ENCODE measurements at regions not wholly inside any gene's neighbourhood (a gene's known extent, or its start where the extent isn't known, plus 50 kb on each side); places are given as distances from the start of the nearest gene placed in this dataset.

GRCh38 chr1:55289042-55289441 lies 73.9 kb upstream of the USP24 start:
- DNase-seq (ENCODE audit: low spot score): no peak

- DNase-seq (ENCODE audit: low spot score): no peak
These were observed 73.1 kb upstream of the USP24 start for GRCh38 chr1:55288245-55288644.

GRCh38 chr1:55287723-55288122 lies 72.6 kb upstream of the USP24 start:
- DNase-seq (ENCODE audit: low spot score): no peak

- DNase-seq (ENCODE audit: low spot score): no peak
These were observed 71.9 kb upstream of the USP24 start for GRCh38 chr1:55286856-55287602.

GRCh38 chr1:55285834-55286233 lies 70.7 kb upstream of the USP24 start:
- DNase-seq (ENCODE audit: low spot score): no peak

GRCh38 chr1:55284856-55285255 lies 69.7 kb upstream of the USP24 start:
- no peak for DNase-seq (ENCODE audit: low spot score)

GRCh38 chr1:55282058-55282457 lies 66.9 kb upstream of the USP24 start:
- no peak for DNase-seq (ENCODE audit: low spot score)

- no peak for DNase-seq (ENCODE audit: low spot score)
These were observed 65.6 kb upstream of the USP24 start for GRCh38 chr1:55280731-55281130.

GRCh38 chr1:55279627-55280026 lies 64.5 kb upstream of the USP24 start:
- DNase-seq (ENCODE audit: low spot score): no peak

GRCh38 chr1:55278378-55278777 lies 63.2 kb upstream of the USP24 start:
- DNase-seq (ENCODE audit: low spot score): no peak

- peak; percentile 81 for DNase-seq (ENCODE audit: low spot score)
These were observed 62.4 kb upstream of the USP24 start for GRCh38 chr1:55277377-55278130.

GRCh38 chr1:55276671-55277376 lies 61.7 kb upstream of the USP24 start:
- DNase-seq (ENCODE audit: low spot score): no peak

GRCh38 chr1:55275941-55276341 lies 60.8 kb upstream of the USP24 start:
- DNase-seq (ENCODE audit: low spot score): no peak

GRCh38 chr1:55275151-55275748 lies 60.1 kb upstream of the USP24 start:
- no peak for DNase-seq (ENCODE audit: low spot score)

- no peak for DNase-seq (ENCODE audit: low spot score)
These were observed 57.8 kb upstream of the USP24 start for GRCh38 chr1:55272994-55273393.

Data from CD4-positive, alpha-beta T cell treated with Interleukin-15 for 4 hours (primary cell).